NCI-H1930 (cell line): ENCODE measurements at regions not wholly inside any gene's neighbourhood (a gene's known extent, or its start where the extent isn't known, plus 50 kb on each side); places are given as distances from the start of the nearest gene placed in this dataset.
"Not testable (repeated sequence)": the region's sequence is repeated elsewhere in the genome, so short reads cannot be mapped to it uniquely, and the experiment has no call there.

Experiments used
- DNase-seq, 2 experiments: peaks; one replicate each; lab custom pipeline; 2025; lab: John Stamatoyannopoulos, UW

DNA sequence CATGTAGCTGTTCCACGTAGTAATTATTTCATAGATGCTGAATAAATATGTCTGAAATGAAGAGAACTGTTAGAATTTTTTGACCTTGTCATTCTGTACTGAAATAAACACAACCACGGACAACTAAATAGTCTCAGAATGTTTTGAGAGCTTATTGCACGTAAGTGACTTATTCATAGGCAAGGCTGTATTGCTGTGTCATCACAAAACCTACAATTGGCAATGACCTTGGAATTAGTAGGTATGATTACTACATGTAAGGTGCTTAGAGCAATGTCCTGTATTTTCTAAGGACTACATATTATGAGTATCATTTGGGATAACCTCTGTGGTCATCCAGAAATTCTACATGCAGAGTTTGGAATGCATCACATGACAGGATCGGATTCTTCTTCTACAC, 237.2 kb upstream of the PUDP start:
- DNase-seq, result no peak

- DNase-seq, result no peak
Measured at GRCh38 chrX:7378406-7378805, 230.5 kb upstream of the PUDP start.

GRCh38 chrX:7372825-7373525, 225.0 kb upstream of the PUDP start:
- no peak for DNase-seq

GRCh38 chrX:7362111-7362510, 214.2 kb upstream of the PUDP start:
- DNase-seq, result no peak

DNA sequence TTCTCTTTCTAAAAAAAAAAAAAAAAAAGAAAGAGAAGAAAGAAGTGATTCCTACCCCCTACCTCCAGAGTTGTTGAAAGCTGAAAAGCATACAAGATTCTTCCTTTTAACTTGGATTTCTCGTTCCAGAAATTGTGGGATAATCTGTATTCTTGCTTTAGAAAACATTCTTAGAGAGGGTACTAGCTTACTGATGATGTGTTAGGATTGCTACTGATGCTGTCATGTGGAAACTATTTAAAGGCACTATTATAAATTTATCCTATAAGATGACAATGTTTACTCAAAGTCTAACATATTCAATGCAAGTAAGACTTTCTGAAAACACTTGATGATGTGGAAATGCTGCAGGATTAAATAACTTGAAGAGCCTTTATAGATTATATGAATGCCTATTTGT, 204.0 kb upstream of the PUDP start:
- DNase-seq, result no peak

GRCh38 chrX:7347465-7347864, 199.5 kb upstream of the PUDP start:
- no peak for DNase-seq

DNA sequence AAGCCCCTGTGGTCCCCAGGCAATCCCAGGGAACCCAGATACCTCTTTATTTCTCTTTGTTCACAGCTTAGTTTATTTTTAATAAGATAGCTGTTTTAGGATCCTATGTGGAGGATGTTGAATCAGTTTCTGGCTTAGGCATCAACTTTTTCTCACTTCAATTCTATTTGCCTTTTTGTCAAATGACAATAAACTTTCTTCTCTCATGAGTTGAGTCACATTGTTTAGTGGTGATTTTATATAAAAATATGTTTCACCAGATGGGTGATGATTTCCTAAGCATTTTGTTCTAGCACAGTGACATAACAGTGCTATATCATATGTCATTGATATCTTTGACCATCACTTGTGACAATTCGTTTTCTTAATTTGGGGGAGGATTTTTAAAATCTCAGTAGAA, 198.1 kb upstream of the PUDP start:
- no peak for DNase-seq

- DNase-seq, result no peak
Measured at GRCh38 chrX:7343181-7343580, 195.2 kb upstream of the PUDP start.

- DNase-seq, result not testable (repeated sequence)
Measured at GRCh38 chrX:7335816-7336362, 187.9 kb upstream of the PUDP start.

GRCh38 chrX:7334253-7334935, 186.4 kb upstream of the PUDP start:
- no peak for DNase-seq

DNA sequence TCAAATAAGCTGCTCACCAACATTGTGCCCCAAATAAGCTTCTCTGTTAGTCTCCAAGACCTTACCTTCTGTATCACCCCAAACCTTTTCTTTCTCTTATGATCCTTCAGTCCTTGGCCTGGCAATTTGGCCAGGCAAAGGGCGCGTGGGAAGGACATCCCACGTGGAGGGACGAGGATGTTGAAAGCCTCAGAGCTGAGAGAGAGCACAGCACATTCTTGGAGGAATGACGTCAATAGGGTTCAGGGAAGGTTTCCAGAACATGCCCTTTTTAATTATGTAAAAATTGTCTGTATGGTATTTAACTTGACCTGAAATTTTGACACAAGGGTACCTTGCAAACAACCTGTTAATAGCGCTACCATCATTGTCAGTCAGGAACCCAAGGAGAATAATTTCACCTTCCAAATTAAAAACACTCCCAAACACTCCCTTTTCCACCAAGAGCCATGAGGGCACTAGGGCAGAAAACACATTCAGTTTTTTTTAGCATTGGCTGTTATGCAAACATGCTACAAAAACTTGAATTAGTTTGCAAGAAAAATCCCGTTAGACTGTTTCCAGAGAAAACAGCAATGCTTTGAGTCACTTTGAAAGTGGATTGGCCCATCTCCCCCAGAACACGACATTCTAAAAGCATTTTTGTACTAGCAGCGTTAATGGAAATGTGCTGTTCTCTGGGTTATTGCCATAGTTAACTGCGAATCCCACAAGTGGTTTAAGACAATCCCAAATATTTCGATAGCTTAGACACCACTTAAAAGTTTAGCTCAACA, 183.2 kb upstream of the PUDP start:
- no peak for DNase-seq

DNA sequence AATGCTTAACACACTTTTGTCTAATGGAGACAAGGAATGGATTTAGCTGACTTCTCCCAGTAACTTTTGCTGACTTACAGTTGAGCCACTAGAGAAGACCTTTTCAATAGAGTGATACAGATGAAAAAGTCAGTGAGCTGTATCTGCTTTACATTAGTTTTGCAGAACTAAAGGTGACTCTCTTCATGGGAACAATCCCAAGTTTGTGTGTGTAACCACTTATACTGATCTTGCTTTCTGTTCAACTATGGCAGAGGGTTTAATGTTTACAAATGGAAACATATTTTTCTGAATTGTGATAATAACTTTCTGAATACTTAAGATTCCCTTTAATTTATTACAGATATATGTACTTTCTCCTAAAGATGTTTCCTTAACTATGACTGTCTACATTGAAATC, 182.6 kb upstream of the PUDP start:
- DNase-seq, result no peak

GRCh38 chrX:7318661-7319060, 170.7 kb upstream of the PUDP start:
- no peak for DNase-seq

- no peak for DNase-seq
Measured at GRCh38 chrX:7318241-7318640, 170.3 kb upstream of the PUDP start.

DNA sequence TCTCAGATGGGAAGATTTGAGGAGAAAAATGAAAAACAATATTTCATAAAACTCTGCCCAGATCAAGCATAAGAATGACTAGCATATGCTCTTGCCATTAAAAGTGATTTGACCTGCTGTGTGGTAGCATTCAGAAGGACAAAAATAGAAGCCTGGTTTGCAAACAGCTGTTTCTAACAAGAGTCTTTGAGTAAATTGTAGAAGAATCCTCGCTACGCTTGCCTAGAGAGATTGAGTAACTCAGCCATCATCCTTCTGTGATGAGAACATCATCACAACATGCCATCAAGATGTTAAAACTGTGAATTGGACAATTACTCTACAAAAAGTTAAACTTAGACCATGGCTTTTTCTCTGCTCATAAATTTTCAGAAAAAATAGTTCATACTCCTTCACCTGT, 168.9 kb upstream of the PUDP start:
- no peak for DNase-seq

DNA sequence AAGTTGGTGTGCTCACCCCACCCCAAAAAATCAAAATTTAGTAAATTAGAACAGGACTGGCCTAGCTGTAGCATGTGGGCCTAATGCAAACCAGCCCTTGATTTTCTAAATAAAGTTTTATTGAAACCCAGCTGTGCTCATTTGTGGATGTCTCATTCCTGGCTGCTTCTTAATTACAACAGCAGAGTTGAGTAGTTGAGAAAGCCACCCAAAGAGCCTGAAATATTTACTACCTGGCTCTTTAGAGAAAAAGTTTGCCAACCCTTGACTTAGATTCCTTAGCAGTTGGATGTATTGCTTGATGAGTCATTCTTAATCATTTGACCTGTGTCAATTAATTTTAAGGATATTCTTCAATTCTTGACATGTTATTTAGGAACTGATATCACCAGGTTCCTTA, 168.3 kb upstream of the PUDP start:
- no peak for DNase-seq

DNA sequence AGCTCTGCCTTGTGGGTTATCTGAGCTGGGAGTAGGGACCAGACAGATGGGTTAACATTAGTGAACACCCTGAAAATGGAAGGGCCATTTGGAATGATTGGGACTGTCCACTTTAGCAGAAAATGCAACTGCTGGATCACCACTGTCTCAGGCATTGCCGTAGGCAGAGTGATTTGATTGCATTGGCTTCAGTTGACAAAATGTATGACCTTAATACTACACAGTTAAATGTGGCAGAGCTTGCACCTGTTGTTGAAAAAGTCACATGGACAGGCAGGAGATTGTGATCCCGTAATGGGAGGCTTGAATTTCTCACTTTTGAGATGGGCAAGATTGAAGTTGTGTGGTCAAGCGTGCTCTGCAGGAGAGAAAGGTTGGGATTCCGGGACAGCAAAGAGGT, 166.5 kb upstream of the PUDP start:
- no peak for DNase-seq

- DNase-seq, result no peak
Measured at GRCh38 chrX:7307720-7308119, 159.8 kb upstream of the PUDP start.

DNA sequence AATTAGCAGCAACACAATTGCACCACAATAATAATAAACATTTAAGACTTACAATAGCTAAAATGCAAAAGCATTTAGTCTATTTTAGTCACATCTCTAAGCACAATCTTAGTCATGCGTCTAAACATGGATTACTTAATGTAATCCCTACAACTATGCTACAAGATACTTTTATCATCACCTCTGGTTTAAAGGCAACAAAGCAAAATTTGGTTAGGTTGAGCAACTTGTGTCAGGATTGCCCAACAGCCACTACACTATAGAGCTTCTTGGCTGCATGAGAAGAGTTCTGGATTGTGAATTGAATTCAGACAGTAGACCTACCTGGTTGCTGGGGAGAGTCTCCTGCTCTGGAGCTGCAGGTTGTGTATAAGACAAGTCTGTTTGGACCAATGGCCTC, 146.5 kb upstream of the PUDP start:
- DNase-seq, result no peak

GRCh38 chrX:7286168-7286837, 138.3 kb upstream of the PUDP start:
- DNase-seq, result no peak

DNA sequence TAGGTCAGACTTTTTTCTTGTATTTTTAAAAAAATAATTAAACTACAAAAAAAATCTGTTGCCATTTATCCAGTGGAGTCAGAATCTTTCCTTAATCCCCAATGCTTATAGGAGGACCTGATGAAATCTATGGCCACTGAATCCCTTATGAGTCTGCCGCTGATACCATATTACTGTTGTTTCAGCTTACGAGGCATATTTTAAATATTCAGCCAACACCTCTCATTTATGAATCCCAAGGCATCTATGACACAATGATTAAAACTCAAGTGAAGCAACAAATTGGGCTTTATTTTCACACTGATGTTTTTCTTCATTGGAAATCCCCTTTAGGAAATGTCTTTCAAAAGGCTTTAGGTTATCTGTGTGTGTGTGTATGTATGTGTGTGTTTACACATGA, 137.8 kb upstream of the PUDP start:
- no peak for DNase-seq

DNA sequence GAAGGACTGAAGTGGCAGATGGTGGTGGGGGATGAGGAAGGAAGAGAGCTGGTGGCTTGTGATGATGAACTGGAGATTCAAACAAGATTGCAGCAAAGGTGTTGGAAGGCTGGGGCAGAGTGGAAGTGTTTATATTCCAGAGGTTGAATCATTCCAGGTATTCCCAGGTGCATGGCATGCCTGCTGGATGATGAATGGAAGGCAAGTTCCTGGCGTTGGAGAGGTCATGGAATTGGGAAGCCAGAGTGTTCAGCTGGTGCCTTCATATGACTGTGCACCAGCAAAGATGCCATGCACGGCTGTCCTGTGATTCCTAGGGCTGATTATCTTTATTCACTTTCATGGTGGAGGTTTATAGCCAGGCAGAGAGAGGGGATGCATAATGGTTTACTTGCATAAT, 135.8 kb upstream of the PUDP start:
- DNase-seq, result no peak
